HepG2 (cell line): ENCODE measurements at regions not wholly inside any gene's neighbourhood (a gene's known extent, or its start where the extent isn't known, plus 50 kb on each side); places are given as distances from the start of the nearest gene placed in this dataset.
"Not testable (repeated sequence)": the region's sequence is repeated elsewhere in the genome, so short reads cannot be mapped to it uniquely, and the experiment has no call there.

Experiments
- ATAC-seq: fragments of 200-7000 bp; cut with Tn5 transposase; 3 replicates; pipeline ENCODE4 v1.9.1; 2020; ENCODE audit warnings: mild to moderate bottlenecking, moderate library complexity
- BruUV-seq: library from RNA; stranded (reverse); fragments of 400-500 nt; replicated peaks from 2 replicates; lab custom pipeline; 2021; lab: Mats Ljungman, UMichigan
- CTCF ChIA-PET: fragments of 300-600 bp; formaldehyde crosslinking; extraction: SDS; loops from one replicate; lab custom pipeline; 2021; ENCODE audit warnings: low total read pairs, inconsistent platforms, low intra/inter-chr PET ratio; lab: Yijun Ruan, JAX
- POLR2A ChIA-PET: fragments of 350-600 bp; sonication (Branson Sonifier 250); formaldehyde crosslinking; loops from one replicate; lab custom pipeline; 2020; ENCODE audit warnings: antibody characterized with exemption, inconsistent platforms; lab: Yijun Ruan, JAX
- DNase-seq: peaks from one replicate; pipeline ENCODE4 v3.0.0-alpha.2; 2015; ENCODE audit warnings: low spot score
- FAIRE-seq: peaks from 3 replicates; lab custom pipeline; 2011; peaks lifted over from hg19 to GRCh38; lab: Jason Lieb, UNC
- H2AFZ ChIP-seq: one replicate; pipeline ENCODE4 v1.6.1; 2011; ENCODE audit warnings: low read length, inconsistent platforms
- H3K27ac ChIP-seq: fragments of 300-600 bp; 3 replicates; pipeline ENCODE4 v1.8.0; 2011; ENCODE audit warnings: mixed run types, mild to moderate bottlenecking, mixed read lengths, low read length, inconsistent platforms; ENCODE audit not compliant: insufficient read depth; ENCODE audit errors: extremely low read length
- H3K27me3 ChIP-seq, 2 experiments: fragments of 200-600 bp in 1 of 2; 2 replicates in 1 of 2; 3 replicates in 1 of 2; pipeline versions ENCODE4 v1.6.0 to v1.8.0; 2011; ENCODE audit warnings: low read length in 2 of 2, mild to moderate bottlenecking in 2 of 2, moderate library complexity in 2 of 2, inconsistent platforms in 1 of 2; ENCODE audit not compliant: insufficient read depth in 2 of 2, control insufficient read depth in 1 of 2
- H3K36me3 ChIP-seq, 2 experiments: fragments of 200-600 bp in 1 of 2; replicated peaks in 1 of 2; 2 replicates in 1 of 2; 3 replicates in 1 of 2; pipeline versions ENCODE4 v1.5.1 to v1.8.0; 2011; ENCODE audit warnings: low read length in 2 of 2, inconsistent platforms in 1 of 2; ENCODE audit not compliant: insufficient read depth in 2 of 2, control insufficient read depth in 1 of 2
- H3K4me1 ChIP-seq: 2 replicates; pipeline ENCODE4 v1.5.1; 2012; ENCODE audit warnings: low read length, inconsistent platforms; ENCODE audit not compliant: insufficient read depth
- H3K4me2 ChIP-seq: 2 replicates; pipeline ENCODE4 v1.6.0; 2011; ENCODE audit warnings: low read depth, low read length, inconsistent platforms
- H3K4me3 ChIP-seq, 3 experiments: fragments of 200-600 bp in 1 of 3; sonication (generic), shearing (Covaris generic) in 1 of 3; replicated peaks in 1 of 3; 2 replicates each; pipeline ENCODE4 v1.5.1; 2011 to 2016; ENCODE audit warnings: low read length in 3 of 3, inconsistent platforms in 2 of 3, low read depth in 2 of 3, mild to moderate bottlenecking in 2 of 3, control low read depth in 1 of 3, mixed read lengths in 1 of 3; ENCODE audit not compliant: insufficient read depth in 1 of 3
- H3K79me2 ChIP-seq: one replicate; pipeline ENCODE4 v1.6.1; 2011; ENCODE audit warnings: low read length, inconsistent platforms; ENCODE audit not compliant: insufficient read depth
- H3K9ac ChIP-seq: 2 replicates; pipeline ENCODE4 v1.6.0; 2011; ENCODE audit warnings: mild to moderate bottlenecking, low read depth, low read length, inconsistent platforms; ENCODE audit not compliant: insufficient read depth
- H3K9me3 ChIP-seq: 2 replicates; pipeline ENCODE4 v1.5.1; 2012; ENCODE audit warnings: mild to moderate bottlenecking, low read length
- H4K20me1 ChIP-seq: 2 replicates; pipeline ENCODE4 v1.6.0; 2011; ENCODE audit warnings: inconsistent platforms, mild to moderate bottlenecking, low read length, moderate library complexity; ENCODE audit not compliant: insufficient read depth
- MAFF ChIP-seq: IDR thresholded peaks from 2 replicates; pipeline ENCODE4 v1.6.1; 2011; ENCODE audit warnings: low read depth, low read length, improper control_type of control experiment
- MAFK ChIP-seq, 2 experiments: IDR thresholded peaks in 1 of 2; conservative IDR thresholded peaks in 1 of 2; 2 replicates each; pipeline ENCODE4 v1.6.1; 2011; ENCODE audit warnings: improper control_type of control experiment in 2 of 2, low read length in 2 of 2
- SETDB1 ChIP-seq: sonication (generic); formaldehyde crosslinking; IDR thresholded peaks from 2 replicates; pipeline ENCODE4 v1.5.1; 2020; ENCODE audit warnings: missing genetic modification reagents, mild to moderate bottlenecking, borderline replicate concordance
- ZEB1 ChIP-seq: IDR thresholded peaks from 2 replicates; pipeline ENCODE4 v1.6.1; 2012; ENCODE audit warnings: mild to moderate bottlenecking, low read depth, inconsistent platforms; ENCODE audit not compliant: insufficient replicate concordance
- ZSCAN30 ChIP-seq: sonication (generic); formaldehyde crosslinking; IDR thresholded peaks from 2 replicates; pipeline ENCODE4 v1.5.0; 2020; ENCODE audit warnings: mild to moderate bottlenecking, missing genetic modification reagents
- WGBS: methylation state at CpG from one replicate; pipeline ENCODE4 v1.1.6; 2017; ENCODE audit warnings: low lambda C conversion rate; 5-methylcytosine and 5-hydroxymethylcytosine counted together
- in situ Hi-C: cut with HindIII; loops from 2 replicates; pipeline ENCODE4 v1.10.0; 2017; ENCODE audit warnings: low pct_unique_long_range_greater_than_20kb; ENCODE audit not compliant: extremely low pct_ligation_motif_present
- intact Hi-C: fragments of 100-400 bp; cut with micrococcal nuclease; formaldehyde crosslinking; loops from one replicate; pipeline ENCODE4 v1.10.0; 2022; ENCODE audit not compliant: unreplicated experiment

DNA sequence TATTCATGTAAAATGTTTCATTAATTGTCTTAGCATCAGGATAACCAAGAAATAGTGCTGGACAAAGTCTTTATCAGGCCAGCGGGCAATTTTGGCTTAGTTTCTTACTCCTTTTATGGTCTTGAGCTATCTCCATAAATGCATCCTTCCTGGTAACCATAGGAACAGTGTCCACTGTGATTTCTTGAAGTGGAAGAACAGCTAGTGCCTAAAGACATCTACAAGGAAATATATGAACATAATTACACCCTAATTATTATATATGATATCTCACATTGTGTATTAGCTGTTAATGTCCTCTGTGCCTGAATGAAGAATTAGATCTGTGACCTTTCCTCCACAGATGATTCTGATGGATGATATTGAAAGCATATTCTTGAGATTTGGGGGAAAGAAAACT, 286.7 kb upstream of the ATXN7L3B start:
- no peak for TF ChIP-seq SETDB1 (CRISPR knock-in tag)
- no peak for TF ChIP-seq ZEB1
- Histone ChIP-seq H3K9me3 (peaks cover 14% of the 10 kb centered on the region), H2AFZ (no peak overlapping the region), H4K20me1 (no peaks in the 10 kb centered on the region), H3K27me3 (no peaks in the 10 kb centered on the region), H3K36me3 (no peaks in the 10 kb centered on the region), H3K4me3 (no peak overlapping the region), H3K9ac (no peak overlapping the region), H3K4me1 (no peaks in the 10 kb centered on the region), H3K79me2 (no peaks in the 10 kb centered on the region), H3K4me2 (no peak overlapping the region), H3K27ac (no peak overlapping the region)
- DNase-seq (no peak), ATAC-seq (no peak), FAIRE-seq (no peak)
- ChIA-PET CTCF (no interaction called here), POLR2A (no interaction called here)
- intact Hi-C loops = no loop called here
- WGBS = 3% methylated on average over 1 of the region's 1 CpG
- in situ Hi-C loops = no loop called here
- BruUV-seq = no TSS peak

DNA sequence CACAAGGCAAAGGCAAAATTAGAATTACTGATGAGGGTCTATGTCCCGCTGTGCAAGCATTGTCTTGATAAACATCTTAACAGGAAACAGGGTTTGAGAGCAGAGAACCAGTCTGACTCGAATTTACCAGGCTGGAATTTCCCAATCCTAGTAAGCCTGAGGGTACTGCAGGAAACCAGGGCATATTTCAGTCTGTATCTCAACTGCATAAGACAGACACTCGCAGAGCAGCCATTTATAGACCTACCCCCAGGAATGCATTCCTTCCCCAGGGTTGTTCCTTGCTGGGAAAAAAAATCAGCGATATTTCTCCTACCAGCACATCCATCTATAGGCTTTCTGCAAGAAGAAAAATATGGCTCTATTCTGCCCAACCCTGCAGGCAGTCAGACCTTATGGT, 283.8 kb upstream of the ATXN7L3B start:
- CTCF ChIA-PET, H3K9ac ChIP-seq, H3K79me2 ChIP-seq, H3K4me3 ChIP-seq, H4K20me1 ChIP-seq, POLR2A ChIA-PET, H3K9me3 ChIP-seq, H3K27me3 ChIP-seq, H3K4me1 ChIP-seq, H3K4me2 ChIP-seq, H3K36me3 ChIP-seq, DNase-seq, BruUV-seq, ATAC-seq, H2AFZ ChIP-seq, FAIRE-seq, in situ Hi-C loops, intact Hi-C loops, H3K27ac ChIP-seq: not testable (repeated sequence)
- WGBS = 0% methylated on average over 4 of the region's 4 CpGs

DNA sequence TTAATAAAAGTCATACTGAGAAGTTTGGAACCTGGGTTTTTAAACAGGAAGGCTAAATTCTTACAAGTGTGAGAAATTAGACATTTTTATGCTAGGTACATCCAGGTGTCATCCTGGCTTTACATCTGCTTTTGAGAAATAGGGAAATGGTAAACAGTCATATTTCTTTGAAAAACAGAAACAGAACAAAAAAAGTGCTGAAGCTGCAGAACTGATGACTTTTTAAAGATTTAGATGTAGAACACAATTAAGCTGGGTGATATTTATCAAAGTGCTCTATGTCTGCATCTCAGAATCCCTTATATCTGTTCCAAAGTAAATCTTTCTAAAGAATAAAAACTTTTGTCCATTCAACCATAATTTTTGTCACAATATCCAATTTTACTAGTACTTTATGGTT, 282.9 kb upstream of the ATXN7L3B start:
- no peaks in the 10 kb centered on the region for H3K79me2 ChIP-seq
- BruUV-seq = no TSS peak
- POLR2A ChIA-PET = no interaction called here
- H4K20me1 ChIP-seq = no peaks in the 10 kb centered on the region
- no peaks in the 10 kb centered on the region for H3K36me3 ChIP-seq
- no peak overlapping the region for H3K4me2 ChIP-seq
- no peak for ATAC-seq
- intact Hi-C loops = no loop called here
- in situ Hi-C loops = no loop called here
- no peaks in the 10 kb centered on the region for H3K27me3 ChIP-seq
- CTCF ChIA-PET = no interaction called here
- H3K4me1 ChIP-seq = no peaks in the 10 kb centered on the region
- DNase-seq = no peak
- H3K9me3 ChIP-seq = 0 out of 2 replicates have a peak, but pooled peaks cover 7% of the 10 kb centered on the region
- TF ChIP-seq MAFF = peak; percentile 51; the same call in 1 of the 2 replicates
- no peak for TF ChIP-seq ZSCAN30 (CRISPR knock-in tag)
- peak; percentile 60 to 70 for TF ChIP-seq MAFK (conservative IDR thresholded peaks at IDR 0.05 in 1 of 2, IDR thresholded peaks at IDR 0.05 in 1 of 2; ENCODE audit: low read length in 2 of 2)
- H3K4me3 ChIP-seq = no peak overlapping the region
- no peak overlapping the region for H3K27ac ChIP-seq
- no peak overlapping the region for H3K9ac ChIP-seq
- no peak overlapping the region for H2AFZ ChIP-seq
- no peak for FAIRE-seq
